Stimulated activated CD4-positive, alpha-beta T cell treated with anti-CD3 and anti-CD28 coated beads, Interleukin-15, amount 100 ng/mL, for 24 hours (primary cell): ENCODE measurements at regions not wholly inside any gene's neighbourhood (a gene's known extent, or its start where the extent isn't known, plus 50 kb on each side); places are given as distances from the start of the nearest gene placed in this dataset.
"Not testable (repeated sequence)": the region's sequence is repeated elsewhere in the genome, so short reads cannot be mapped to it uniquely, and the experiment has no call there.

Experiments used
- DNase-seq: peaks from one replicate; pipeline ENCODE4 v3.0.0-alpha.2; 2020

DNA sequence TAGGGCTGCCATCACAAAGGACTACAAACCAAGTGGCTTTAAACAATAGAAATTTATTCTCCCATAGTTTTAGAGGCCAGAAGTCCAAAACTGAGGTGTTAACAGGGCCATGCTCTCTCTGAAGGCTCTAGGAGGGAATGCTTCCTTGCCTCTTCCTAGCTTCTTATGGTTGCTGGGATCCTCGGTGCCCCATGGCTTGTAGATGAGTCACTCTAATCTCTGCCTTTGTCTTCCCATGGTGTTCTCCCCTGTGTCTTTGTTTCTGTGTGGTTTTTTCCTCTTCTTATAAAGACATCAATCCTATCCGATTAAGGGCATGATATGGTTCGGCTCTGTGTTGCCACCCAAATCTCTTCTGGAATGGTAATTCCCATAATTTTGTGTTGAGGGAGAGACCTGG lies 178.8 kb upstream of the NREP start:
- no peak for DNase-seq

DNA sequence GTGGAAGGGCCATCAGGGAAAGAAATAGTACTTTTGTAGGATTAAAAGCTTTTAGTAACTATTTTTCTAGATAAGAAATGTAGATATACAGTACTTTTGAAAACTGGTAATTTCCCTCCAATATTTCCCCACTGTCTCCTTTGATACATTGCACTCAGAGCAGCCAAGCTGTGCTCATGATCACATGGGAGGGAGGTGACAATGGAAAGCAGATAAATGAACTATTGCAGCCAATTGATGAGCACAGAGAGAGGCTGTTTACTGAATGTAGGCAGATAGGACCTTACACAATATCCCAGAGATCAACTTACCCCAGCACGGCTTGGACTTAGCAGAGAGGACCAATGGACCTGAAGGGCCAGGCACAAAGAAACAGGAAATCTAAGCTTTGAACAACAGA lies 178.0 kb upstream of the NREP start:
- DNase-seq: no peak

DNA sequence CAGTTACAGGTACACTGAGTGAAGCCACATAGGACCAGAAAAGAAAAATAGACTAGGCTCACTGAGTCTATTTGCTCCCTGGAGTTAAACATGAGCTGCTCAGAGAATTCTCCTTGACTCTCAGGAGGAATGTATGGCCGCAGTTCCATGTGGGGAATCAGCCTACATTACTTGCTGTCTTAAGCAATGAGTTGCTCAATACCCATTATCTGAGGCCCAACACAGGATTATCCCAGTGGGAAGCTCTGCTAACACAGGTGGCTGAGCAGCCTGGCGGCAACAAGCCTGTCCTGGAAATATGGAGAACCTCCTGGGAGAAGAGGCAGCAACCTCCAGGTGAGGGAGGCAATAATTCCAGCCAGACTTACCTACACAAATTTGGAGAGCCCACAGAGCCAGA lies 177.5 kb upstream of the NREP start:
- DNase-seq: no peak

DNA sequence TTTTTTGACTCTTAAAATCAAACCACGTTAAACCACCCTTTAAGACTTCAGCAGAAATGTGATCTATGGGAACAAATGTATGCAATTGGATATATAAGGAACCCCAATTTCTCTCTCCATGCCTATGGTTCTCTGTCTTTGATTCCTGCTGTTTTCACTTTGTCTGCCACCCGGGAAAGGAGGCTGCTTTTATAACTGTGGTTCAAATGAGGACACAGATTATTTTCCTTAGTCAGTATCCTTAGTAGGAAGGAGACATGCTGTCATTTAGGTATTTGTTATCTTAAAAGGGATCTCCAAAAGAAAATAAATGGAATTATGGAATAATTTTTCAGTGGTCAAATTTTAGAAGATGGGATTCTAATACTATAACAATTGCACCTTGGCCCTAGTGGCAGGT lies 176.1 kb upstream of the NREP start:
- DNase-seq: no peak

DNA sequence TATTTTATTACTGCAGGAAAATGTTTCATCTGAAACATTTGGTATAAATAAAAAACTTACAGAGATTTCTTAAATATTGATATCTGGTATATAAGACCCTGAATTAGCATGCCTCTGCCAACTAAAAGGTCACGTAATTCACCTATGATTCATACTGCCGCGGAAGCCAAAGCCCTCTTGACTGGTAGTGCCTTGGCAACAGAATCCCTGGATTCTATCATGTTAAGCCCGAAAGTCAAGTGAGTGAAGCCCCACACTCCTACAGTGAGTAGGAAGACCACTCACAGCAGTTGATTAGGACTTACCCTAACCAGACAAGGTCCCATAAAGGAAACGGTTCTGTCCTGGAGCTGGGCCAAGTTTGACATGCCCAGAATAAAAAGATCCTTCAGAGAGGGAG lies 175.6 kb upstream of the NREP start:
- no peak for DNase-seq

DNA sequence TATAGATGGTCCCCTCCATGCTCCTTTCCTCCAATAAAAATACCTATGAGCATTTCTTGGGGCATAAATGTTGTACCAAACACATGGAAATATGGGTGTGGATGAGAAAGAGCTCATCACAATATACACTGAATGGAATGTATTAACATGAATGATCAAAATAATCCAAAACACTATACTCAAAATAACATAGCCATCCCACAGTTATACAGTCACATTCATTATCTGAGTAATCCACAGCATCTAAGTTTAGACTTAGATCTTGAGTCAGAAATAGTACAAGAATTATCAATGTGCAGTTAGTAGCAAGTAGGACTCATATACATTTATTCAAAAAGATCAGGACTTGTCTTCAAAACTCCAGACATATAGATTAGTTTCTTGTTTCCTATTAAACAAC lies 175.2 kb upstream of the NREP start:
- DNase-seq: no peak

DNA sequence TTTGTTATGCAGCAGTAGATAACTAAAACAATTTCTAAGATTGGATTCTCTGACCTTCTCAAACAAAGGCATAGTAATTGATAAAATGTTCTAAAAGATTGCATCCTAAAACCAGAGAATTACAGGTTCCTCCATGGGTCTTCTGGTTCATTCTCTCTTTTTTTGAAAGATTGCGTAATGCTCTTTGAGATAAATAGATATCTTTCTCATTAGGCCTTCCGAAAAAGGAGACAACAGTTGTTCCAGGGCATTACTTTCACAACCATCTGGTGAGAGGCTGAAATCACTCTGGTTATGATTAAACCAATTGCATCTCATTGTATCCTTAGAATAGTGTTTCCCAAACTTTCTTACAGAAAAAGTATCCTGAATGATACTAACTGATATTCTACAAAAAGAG lies 174.7 kb upstream of the NREP start:
- no peak for DNase-seq

DNA sequence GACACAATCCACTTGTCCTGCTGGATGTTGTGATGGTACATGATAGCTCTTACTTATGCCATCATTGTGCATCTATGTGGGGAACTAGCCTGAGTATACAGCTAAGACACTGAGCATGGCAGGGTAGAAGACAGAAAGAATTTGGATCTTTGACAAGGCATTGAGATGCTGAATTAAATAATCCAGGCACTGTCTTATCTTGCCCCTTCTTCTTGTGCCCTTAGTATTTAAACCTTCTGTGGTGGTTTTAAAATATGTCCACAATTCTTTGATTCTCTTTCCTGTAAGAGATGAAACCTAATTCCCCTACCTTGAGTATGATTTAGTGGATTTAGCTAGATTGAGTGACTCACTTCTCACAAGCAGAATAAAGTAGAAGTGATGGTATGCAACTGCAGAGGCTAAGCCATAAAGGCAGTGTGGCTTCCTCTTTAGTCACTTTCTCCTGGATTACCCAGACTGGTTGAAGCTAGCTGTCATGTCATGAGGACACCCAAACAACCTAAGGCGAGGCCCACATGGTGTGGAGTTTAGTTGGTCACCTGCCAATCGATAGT lies 174.0 kb upstream of the NREP start:
- no peak for DNase-seq

DNA sequence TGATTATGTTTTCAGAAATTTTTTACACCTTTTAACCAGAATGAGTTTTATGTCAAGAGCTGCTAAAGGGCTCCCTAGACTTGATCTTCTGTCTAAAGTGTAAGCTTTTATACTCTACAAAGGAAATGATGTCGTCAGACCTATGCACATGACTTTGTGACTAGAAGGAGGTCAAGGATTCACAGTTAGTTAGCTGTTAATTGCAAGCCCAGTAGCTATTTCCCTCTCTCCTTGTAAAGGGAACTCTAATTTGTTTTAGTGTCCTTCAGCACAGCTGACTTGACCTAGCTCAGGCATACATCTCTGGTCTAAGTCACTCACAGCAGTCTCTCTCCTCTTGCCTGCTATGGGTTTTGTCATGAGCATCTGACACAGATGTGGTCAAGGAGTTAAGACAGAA lies 173.5 kb upstream of the NREP start:
- no peak for DNase-seq

DNA sequence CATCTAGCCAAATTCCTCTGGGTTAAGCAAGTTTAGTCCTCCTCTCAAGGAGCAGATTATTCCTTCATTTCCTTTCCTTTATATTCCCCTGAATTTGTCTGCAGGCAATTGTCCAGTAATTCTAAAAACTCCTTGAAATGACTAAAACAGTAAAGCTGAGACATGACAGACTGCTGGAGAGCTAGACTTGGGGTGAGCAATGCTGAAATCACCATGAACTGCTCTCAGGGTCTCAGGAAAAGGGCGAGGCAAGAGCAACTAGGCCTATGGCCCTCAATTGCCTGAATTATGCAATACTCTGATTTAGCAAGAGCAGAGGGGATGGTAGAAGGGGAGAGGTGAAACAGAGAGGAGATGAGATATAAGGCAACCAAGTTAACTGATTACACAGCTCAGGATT lies 172.9 kb upstream of the NREP start:
- DNase-seq: no peak

DNA sequence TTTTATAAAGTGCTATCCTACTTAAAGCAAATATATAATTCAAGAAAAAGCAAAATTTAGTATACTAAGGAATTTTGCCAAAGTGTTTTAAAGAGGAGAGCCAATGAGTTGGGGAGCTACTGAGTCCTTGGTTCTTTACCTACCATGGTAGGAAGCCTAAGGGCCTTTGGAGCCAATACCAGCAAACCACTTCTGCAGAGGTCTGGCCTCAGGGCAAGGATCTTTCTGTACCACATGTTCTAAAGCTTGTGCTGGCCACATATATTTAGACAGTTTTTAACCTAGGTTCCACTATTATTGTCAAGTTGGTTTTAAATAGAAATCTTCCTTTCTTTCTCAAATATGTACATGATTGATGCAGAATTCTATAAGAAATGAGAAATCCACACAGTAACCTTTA lies 172.3 kb upstream of the NREP start:
- no peak for DNase-seq

DNA sequence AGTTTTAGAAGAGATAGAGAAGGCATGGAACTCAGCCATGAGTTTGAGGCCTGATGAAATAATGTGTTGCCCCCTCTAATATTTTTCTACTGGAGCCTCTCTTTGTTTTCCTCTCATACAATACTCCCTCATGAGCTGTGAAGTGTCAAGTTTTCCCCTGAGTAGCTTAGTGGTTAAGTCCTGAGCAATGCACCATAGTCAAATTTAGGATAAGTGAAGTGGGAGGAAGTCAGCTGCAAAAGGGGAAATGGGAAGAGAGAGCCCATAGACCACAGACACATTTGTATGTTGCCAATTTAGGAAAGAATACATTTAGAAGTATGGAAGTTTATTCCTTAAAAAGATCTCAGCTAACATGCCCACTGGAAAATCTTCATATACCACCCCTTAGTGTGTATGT lies 171.5 kb upstream of the NREP start:
- no peak for DNase-seq

DNA sequence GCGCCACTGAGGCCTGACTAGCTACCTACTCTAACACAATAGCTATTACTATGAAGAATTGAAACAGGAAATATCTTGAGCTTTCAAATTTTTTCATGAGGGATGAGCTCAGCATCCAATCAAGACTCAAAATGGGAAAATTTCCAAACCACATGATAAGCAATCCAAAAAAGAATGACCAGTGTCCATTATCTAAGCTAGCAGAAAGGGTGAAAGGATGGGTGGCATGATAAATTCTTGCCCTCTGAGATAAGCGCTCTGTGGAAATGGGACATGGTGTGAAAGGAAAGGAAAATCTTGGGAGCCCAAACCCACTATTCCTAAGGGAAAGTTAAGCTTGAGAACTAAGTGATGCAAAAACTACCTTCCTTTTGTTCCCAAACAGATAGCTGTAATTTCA lies 170.2 kb upstream of the NREP start:
- DNase-seq: no peak

DNA sequence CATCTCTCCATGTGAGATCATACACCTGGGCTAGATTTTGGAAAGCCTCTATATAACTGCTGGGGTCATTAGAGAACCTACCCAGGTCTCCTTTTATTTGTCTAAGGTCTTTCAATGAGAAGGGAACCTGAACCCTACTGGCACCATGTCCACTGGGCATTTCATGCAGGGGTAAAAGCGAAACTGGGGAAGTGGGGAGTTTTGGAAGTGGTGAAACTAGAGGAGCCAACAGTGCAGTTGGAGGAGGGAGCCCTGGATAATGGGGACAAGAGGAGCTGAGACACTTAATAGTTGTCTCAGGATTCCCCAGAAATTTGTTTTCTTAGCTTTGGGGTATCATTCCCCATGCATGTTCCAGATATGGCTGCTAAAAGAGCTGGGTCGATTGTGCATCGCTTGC lies 169.0 kb upstream of the NREP start:
- DNase-seq: no peak

DNA sequence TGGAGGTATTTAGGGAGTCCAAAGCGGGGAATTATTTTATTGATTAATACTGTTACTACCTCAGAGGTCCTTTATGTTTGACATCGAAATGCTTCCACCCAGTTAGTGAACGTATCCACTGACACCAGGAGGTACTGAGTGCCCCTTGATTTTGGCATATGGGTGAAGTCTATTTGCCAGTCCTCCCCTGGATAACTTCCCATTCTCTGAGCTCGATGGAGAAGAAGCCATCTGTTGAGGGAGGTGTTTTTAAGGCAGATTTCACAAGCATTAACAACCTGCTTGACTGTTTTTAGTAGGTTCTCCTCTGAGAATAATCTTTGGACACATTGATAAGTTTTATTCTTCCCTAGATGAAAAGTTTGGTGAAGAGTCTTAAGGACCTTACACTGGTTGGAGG lies 165.3 kb upstream of the NREP start:
- no peak for DNase-seq

DNA sequence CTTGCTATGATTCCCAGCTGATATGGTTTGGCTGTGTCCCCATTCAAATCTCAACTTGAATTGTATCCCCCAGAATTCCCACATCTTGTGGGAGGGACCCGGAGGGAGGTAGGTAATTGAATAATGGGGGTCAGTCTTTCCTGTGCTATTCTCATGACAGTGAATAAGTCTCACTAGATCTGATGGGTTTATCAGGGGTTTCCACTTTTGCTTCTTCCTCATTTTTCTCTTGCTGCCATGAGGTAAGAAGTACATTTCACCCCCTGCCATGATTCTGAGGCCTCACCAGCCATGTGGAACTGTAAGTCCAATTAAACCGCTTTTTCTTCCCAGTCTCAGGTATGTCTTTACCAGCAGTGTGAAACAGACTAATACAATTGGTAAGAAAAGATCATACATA lies 164.7 kb upstream of the NREP start:
- DNase-seq: not testable (repeated sequence)

DNA sequence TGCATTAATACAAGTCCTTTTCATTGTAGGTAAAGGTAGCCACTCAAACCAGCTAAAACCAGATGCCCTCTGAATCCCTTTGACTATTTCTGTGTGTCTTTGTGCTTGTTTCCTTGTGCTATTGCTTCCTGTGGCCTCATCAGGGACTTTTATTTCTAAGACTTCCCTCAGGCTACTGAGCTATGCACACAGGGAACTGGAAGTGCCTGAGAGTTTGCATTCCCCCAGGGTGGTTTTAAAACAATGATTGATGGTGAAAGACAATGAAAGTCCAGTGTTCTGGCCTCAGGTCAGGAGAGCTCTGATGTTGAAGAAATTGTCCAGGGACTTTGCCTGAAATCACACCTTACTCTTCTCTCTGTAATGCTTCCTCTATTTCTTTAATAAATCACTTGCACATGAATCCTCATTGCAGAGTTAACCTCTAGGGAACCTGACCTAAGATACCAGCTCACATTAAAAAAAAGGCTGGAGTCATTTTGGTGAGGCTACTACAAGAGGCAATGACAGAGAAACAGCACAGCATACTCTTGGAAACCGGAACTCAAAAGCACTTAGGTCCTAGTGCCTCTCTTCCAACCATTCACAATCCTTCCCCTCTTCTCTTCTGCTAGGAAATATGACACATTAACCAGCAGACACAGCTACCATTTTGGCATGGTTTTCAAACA lies 158.1 kb upstream of the NREP start:
- DNase-seq: no peak

DNA sequence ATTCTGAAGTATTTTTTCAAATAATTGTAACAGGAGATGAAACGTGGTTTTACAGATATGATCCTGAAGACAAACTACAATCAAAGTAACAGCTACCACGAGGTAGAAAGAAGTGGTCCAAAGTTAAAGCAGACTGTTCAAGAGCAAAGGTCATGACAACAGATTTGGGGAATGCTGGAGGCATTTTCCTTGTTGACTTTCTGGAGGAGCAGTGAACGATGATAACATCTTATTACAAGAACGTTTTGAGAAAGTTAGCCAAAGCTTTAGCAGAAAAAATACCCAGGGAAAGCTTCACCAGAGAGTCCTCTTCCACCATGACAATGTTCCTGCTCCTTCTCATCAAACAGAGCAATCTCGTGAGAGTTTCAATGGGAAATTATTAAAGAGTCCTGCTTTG lies 145.4 kb upstream of the NREP start:
- no peak for DNase-seq

DNA sequence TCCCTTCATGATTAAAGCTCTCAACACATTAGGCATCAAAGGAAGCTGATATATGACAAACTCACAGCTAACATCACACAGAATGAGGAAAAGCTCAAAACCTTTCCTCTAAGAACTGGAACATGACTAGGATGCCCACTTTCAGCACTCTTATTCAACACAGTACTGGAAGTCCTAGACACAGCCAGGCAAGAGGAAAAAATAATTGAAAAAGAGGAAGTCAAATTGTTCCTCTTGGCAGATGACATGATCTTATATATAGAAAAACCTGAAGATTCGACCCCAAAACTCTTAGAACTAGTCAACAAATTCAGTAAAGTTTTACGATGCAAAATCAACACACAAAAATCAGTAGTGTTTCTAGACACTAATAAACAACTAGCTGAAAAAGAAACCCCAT lies 144.3 kb upstream of the NREP start:
- DNase-seq: no peak

DNA sequence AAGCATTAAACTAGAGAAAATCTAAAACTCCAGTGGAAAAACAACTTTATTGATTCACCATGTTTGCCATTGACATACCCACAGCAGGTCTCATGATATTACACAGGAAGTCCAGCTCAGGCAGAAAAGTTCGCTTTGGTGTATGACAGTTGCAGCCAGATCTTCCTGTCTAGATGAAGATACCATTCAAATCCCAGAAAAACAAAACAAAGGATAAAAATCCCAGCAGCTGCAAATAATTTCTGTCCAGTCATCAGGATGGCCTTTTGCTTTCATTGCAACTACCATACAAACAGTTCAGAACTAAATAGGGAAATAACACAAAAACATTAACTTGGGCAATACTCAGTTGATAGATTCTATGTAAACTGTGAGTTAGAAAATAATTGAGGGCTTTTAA lies 136.0 kb upstream of the NREP start:
- DNase-seq: no peak

DNA sequence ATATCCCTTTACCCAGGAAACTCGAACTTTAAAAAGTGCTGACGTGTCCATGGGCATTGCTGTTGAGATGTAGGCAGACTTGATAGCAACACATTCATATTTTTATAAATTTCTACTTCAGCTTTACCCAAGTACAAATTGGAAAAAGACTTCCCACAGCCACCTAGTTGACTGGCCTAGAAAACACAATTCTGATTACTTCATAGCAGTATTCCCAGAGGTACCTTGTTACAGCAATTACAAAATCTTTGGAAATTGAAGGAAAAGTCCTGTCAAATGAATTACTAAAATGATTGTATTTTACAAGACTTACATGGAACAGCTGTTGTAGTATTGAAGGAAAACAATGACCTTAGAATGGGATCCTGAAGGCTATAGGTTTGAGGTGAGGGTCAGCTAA lies 130.7 kb upstream of the NREP start:
- DNase-seq: no peak

DNA sequence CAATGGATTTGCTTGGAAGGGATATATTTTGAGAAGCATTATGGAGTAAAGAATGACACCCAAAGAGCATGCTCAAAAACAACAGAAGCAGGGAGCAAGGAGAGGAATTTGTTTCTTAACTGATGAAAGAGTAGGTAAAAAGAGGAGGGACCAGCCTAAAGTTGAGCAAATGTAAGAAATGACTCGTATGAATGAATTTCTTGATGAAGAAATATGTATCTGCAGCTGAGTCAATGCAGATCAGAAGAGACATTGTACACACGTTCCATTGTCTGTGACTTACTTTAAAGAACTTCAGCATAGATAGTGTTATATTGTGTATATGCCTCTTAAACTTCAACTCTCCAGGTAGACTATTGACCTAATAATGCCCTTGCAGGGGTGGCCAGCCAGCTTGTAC lies 112.7 kb upstream of the NREP start:
- DNase-seq: no peak

DNA sequence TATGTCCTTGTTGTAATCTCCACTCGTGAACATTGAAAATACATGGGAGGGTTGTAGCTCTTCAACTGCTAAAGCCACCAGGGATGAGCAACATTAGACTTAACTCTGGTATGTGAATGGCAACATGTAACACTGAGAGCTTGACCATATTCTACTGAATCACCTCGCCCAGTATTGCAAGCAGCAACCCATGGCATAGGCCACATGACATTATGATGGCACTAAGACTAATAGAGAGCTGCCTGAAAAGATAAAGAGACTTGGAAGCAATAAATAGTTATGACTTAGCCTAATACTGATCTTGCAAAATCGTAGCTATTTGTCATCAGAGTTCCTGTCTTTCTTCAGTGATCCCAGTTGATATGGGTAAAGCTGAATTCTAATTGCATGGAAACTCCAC lies 108.4 kb upstream of the NREP start:
- no peak for DNase-seq

DNA sequence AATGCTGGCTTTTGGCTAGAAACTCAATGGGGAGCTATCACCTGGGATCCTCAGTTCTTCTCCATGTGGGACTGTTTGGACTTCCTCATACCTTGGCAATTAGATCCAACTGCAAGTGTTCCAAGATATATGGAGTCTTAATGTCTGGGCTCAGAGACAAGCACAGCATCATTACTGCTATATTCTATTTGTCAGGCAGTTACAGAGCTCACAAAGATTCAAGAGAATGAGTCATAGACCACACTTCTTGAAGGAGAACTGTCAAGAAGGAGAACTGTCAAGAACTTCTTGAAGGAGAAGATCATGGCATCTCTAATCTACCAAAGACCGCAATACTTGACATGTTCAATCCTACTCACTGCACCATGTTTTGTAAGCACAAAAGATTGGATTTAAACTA lies 106.8 kb upstream of the NREP start:
- DNase-seq: no peak

DNA sequence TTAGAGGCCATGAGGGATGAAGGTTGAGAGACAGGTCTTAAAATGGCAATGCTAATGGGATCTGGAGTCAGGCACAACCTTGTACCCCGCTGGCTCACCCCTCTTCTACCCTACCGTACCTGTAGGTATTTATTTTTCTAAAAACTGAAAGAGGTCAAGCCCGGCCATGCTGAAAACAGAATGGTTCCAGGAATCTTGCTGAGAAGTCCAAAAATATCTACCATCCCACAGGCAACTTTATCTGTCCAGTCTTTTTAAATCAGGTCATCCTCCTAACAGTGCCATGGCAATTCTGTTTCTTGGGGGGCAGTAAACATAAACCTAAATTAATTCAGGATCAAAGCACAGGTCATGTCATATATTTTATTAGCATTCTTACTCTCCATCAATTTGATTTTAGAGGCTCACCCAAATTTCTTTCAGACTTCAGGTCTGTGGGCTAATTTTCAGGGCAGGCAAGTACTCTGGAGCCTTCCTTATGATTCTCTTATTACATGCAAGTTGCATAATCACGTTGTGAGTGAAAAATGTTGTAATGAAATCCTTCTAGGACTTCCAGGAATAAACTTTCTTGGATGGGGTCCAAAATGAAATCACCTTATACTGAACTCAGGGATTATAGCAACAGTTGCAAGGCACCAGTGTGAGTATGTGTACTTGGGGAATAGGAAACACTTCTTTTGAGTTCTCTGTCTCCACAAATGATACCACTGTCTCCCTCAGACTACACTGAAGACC lies 102.7 kb upstream of the NREP start:
- no peak for DNase-seq
